HUES6 (cell line): ENCODE measurements at regions not wholly inside any gene's neighbourhood (a gene's known extent, or its start where the extent isn't known, plus 50 kb on each side); places are given as distances from the start of the nearest gene placed in this dataset.
"Not testable (repeated sequence)": the region's sequence is repeated elsewhere in the genome, so short reads cannot be mapped to it uniquely, and the experiment has no call there.

Experiments used
- H3K27ac ChIP-seq: 2 replicates; pipeline ENCODE4 v1.7.0; 2013; ENCODE audit warnings: low read depth, mild to moderate bottlenecking, low read length, inconsistent platforms
- H3K27me3 ChIP-seq: 2 replicates; pipeline ENCODE4 v1.6.1; 2013; ENCODE audit warnings: low read length; ENCODE audit not compliant: control insufficient read depth, insufficient read depth
- H3K36me3 ChIP-seq: 2 replicates; pipeline ENCODE4 v1.6.1; 2013; ENCODE audit warnings: low read length; ENCODE audit not compliant: control insufficient read depth, insufficient read depth
- H3K4me1 ChIP-seq: 2 replicates; pipeline ENCODE4 v1.6.1; 2013; ENCODE audit warnings: low read length; ENCODE audit not compliant: control insufficient read depth, insufficient read depth
- H3K4me3 ChIP-seq: 2 replicates; pipeline ENCODE4 v1.5.1; 2013; ENCODE audit warnings: low read depth, low read length
- H3K9ac ChIP-seq: one replicate; pipeline ENCODE4 v1.6.1; 2013; ENCODE audit warnings: mild to moderate bottlenecking, low read length
- H3K9me3 ChIP-seq: 2 replicates; pipeline ENCODE4 v1.6.1; 2013; ENCODE audit warnings: low read depth, low read length; ENCODE audit not compliant: control insufficient read depth, insufficient read depth

DNA sequence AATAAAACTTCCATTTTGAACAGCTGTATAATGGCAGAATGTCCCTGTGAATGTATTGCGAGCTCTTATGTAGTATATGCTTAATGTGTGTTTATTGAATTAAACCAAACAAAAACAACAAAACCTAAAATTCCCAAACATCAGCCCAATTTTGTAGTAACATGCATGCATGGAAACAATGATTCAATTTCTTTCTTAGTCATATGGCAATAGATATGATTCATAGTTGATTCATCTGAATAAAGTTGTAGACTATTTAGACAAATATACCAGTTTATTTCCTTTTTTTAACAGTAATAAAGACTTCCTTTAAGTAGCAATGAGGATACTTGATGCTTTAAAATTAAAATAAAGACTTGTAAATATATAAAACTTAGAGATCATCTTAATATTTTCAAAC, 670.6 kb downstream of the CD109 start:
- no peak overlapping the region for H3K9ac ChIP-seq
- H3K36me3 ChIP-seq, result no peaks in the 10 kb centered on the region
- H3K4me3 ChIP-seq, result no peak overlapping the region
- H3K4me1 ChIP-seq, result no peaks in the 10 kb centered on the region
- no peaks in the 10 kb centered on the region for H3K9me3 ChIP-seq
- no peak overlapping the region for H3K27ac ChIP-seq
- no peaks in the 10 kb centered on the region for H3K27me3 ChIP-seq

- H3K27me3 ChIP-seq, result no peaks in the 10 kb centered on the region
- H3K36me3 ChIP-seq, result no peaks in the 10 kb centered on the region
- no peak overlapping the region for H3K27ac ChIP-seq
- no peak overlapping the region for H3K4me3 ChIP-seq
- H3K4me1 ChIP-seq, result no peaks in the 10 kb centered on the region
- no peak overlapping the region for H3K9ac ChIP-seq
- H3K9me3 ChIP-seq, result no peaks in the 10 kb centered on the region
These were observed 666.4 kb downstream of the CD109 start for GRCh38 chr6:74362391-74362790.

- H3K9me3 ChIP-seq, result no peaks in the 10 kb centered on the region
- H3K27ac ChIP-seq, result no peak overlapping the region
- H3K4me1 ChIP-seq, result no peaks in the 10 kb centered on the region
- H3K36me3 ChIP-seq, result no peaks in the 10 kb centered on the region
- no peak overlapping the region for H3K9ac ChIP-seq
- H3K4me3 ChIP-seq, result no peak overlapping the region
- no peaks in the 10 kb centered on the region for H3K27me3 ChIP-seq
These were observed 661.3 kb downstream of the CD109 start for GRCh38 chr6:74357321-74357720.

DNA sequence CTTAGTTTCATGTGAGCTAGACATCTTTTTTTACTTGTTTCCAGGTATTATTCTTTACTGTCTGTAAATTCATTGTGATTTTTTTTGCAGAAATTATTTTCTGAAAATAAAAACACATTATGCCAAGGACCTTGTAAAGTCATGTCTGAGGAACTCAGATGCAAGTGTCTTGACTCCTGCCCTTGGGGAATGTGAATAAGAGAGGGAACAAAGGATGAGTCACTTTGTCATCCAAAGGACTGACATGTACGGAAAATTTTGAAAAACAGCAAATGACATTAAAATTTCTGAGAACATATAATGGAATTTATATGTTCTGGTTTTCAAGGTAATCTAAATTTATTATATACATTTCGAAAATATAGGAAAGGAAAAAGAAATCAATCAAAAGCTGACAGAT, 660.4 kb downstream of the CD109 start:
- Histone ChIP-seq H3K4me3 (no peak overlapping the region), H3K27ac (peak overlapping the region; percentile 53; the same call in 1 of the 2 replicates)

GRCh38 chr6:74346936-74347535, 651.0 kb downstream of the CD109 start:
- H3K9ac ChIP-seq, result no peak overlapping the region
- peaks cover 11% of the 10 kb centered on the region; the same call in 1 of the 2 replicates for H3K4me1 ChIP-seq
- H3K9me3 ChIP-seq, result peaks cover 7% of the 10 kb centered on the region; the same call in 1 of the 2 replicates
- H3K36me3 ChIP-seq, result no peaks in the 10 kb centered on the region
- no peak overlapping the region for H3K4me3 ChIP-seq
- H3K27me3 ChIP-seq, result no peaks in the 10 kb centered on the region
- H3K27ac ChIP-seq, result no peak overlapping the region

More for the DNA sequence above, 660.4 kb downstream of the CD109 start:
- Histone ChIP-seq H3K4me1 (peaks cover 3% of the 10 kb centered on the region; the same call in 1 of the 2 replicates), H3K9me3 (no peaks in the 10 kb centered on the region), H3K27me3 (no peaks in the 10 kb centered on the region), H3K36me3 (no peaks in the 10 kb centered on the region), H3K9ac (no peak overlapping the region)

DNA sequence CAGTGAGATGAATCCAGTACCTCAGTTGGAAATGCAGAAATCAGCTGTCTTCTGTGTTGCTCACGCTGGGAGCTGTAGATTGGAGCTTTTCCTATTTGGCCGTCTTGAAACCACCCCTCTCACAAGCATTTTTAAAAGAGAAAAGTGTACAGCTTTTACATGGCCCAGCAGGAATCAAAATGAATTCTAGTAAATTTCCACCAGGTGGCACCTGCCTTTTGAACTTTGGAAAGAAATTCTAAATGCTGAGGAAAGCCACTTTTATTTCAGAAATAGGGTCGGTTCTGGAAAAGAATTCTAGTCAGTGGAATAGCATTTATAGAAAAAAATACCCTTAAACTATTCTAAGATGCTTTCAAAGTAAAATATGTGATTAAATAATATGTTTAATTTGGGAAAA, 647.8 kb downstream of the CD109 start:
- Histone ChIP-seq H3K4me3 (no peak overlapping the region), H3K27me3 (no peaks in the 10 kb centered on the region), H3K4me1 (no peaks in the 10 kb centered on the region), H3K9ac (no peak overlapping the region), H3K27ac (no peak overlapping the region), H3K9me3 (peaks cover 7% of the 10 kb centered on the region; the same call in 1 of the 2 replicates), H3K36me3 (no peaks in the 10 kb centered on the region)

DNA sequence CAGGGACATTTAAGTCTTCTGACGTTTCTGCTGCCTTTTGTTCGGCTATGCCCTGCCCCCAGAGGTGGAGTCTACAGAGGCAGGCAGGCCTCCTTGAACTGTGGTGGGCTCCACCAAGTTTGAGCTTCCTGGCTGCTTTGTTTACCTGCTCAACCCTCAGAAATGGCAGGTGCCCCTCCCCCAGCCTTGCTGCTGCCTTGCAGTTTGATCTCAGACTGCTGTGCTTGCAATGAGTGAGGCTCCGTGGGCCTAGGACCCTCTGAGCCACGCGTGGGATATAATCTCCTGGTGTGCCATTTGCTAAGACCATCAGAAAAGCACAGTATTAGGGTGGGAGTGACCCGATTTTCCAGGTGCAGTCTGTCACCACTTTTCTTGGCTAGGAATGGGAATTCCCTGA, 647.3 kb downstream of the CD109 start:
- not testable (repeated sequence) for H3K4me1 ChIP-seq, H3K9me3 ChIP-seq, H3K27me3 ChIP-seq, H3K27ac ChIP-seq, H3K4me3 ChIP-seq, H3K9ac ChIP-seq, H3K36me3 ChIP-seq

DNA sequence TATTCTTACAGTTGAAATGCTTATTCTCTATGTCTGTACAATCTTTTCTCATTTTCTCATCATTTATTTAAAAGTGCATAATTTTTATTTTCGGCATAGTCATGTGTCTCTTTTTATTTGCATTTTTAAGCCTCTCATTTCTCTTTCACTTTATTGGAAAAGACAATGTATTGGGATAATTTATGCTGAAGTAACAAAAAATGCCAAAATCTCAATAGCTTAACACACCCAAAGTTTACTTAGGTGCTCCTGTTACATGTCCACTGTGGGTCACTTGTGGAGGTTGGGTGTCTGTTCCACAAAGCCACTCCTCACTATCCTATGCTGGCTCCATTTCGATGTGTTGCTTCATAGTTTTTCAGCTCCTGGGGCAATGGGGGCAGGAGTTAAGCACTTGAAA, 638.7 kb downstream of the CD109 start:
- Histone ChIP-seq H3K27ac (no peak overlapping the region), H3K9ac (no peak overlapping the region), H3K4me1 (no peaks in the 10 kb centered on the region), H3K27me3 (no peaks in the 10 kb centered on the region), H3K36me3 (no peaks in the 10 kb centered on the region), H3K4me3 (no peak overlapping the region), H3K9me3 (no peaks in the 10 kb centered on the region)

DNA sequence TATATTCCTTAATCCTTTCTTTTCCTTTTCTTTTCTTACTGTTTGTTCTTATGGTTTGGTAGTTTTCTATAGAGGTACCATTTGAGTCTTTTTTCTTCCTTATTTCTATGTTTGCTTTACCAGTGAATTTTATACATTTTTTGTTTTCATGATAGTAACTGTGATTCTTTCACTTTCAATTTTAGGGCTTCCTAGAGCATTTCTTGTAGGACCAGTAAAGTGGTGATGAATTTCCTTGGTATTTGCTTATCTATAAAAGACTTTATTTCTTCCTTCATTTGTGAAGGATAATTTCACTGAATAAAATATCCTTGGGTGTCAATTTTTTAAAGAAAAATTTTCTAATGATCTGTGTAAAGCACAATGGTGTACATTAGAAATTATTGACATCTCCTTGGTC, 637.4 kb downstream of the CD109 start:
- no peak overlapping the region for H3K9ac ChIP-seq
- no peak overlapping the region for H3K4me3 ChIP-seq
- no peaks in the 10 kb centered on the region for H3K36me3 ChIP-seq
- no peak overlapping the region for H3K27ac ChIP-seq
- no peaks in the 10 kb centered on the region for H3K9me3 ChIP-seq
- no peaks in the 10 kb centered on the region for H3K4me1 ChIP-seq
- H3K27me3 ChIP-seq, result no peaks in the 10 kb centered on the region

GRCh38 chr6:74320715-74321114, 624.7 kb downstream of the CD109 start:
- Histone ChIP-seq H3K9me3 (no peaks in the 10 kb centered on the region), H3K4me3 (no peak overlapping the region), H3K9ac (no peak overlapping the region), H3K4me1 (peaks cover 12% of the 10 kb centered on the region), H3K27ac (no peak overlapping the region), H3K36me3 (no peaks in the 10 kb centered on the region), H3K27me3 (no peaks in the 10 kb centered on the region)

- H3K27ac ChIP-seq, result no peak overlapping the region
- H3K4me1 ChIP-seq, result peaks cover 12% of the 10 kb centered on the region
- no peaks in the 10 kb centered on the region for H3K27me3 ChIP-seq
- H3K4me3 ChIP-seq, result no peak overlapping the region
- H3K9ac ChIP-seq, result no peak overlapping the region
- no peaks in the 10 kb centered on the region for H3K9me3 ChIP-seq
- H3K36me3 ChIP-seq, result no peaks in the 10 kb centered on the region
These were observed 624.1 kb downstream of the CD109 start for GRCh38 chr6:74320074-74320473.

DNA sequence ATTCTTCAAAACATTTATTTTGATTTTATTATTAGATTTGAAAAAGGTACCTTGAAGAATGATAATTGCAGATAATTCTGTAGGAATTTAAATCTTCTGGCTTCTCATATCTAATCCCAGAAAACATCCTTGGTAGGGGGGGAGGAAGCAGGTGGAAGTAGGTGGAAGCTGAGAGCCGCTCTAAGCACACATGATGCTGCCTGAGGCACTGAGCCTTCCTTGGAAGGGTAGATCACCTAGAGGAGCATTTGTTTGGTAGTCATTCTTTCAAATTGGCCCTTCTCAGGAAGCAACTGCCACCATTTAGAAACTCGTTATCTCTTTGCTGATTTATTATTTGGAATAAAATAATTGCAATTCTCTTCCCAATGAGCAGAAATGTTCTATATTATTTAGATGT, 623.3 kb downstream of the CD109 start:
- no peak overlapping the region for H3K9ac ChIP-seq
- peaks cover 12% of the 10 kb centered on the region for H3K4me1 ChIP-seq
- no peaks in the 10 kb centered on the region for H3K36me3 ChIP-seq
- H3K27me3 ChIP-seq, result no peaks in the 10 kb centered on the region
- no peaks in the 10 kb centered on the region for H3K9me3 ChIP-seq
- no peak overlapping the region for H3K4me3 ChIP-seq
- H3K27ac ChIP-seq, result no peak overlapping the region
